T47D (cell line): ENCODE measurements at regions not wholly inside any gene's neighbourhood (a gene's known extent, or its start where the extent isn't known, plus 50 kb on each side); places are given as distances from the start of the nearest gene placed in this dataset.

ENCODE experiments used
- DNase-seq, 2 experiments: peaks; one replicate each; pipeline versions ENCODE4 v3.0.0 to v3.0.0-alpha.2; 2011 to 2012; ENCODE audit warnings: low read depth in 1 of 2, low spot score in 1 of 2
- JUND ChIP-seq: IDR thresholded peaks from 2 replicates; pipeline ENCODE4 v1.6.1; 2012; ENCODE audit warnings: low read depth
- in situ Hi-C: cut with HindIII; loops from 2 replicates; pipeline ENCODE4 v1.10.0; 2016; ENCODE audit warnings: low sequenced_read_pairs, low pct_unique_long_range_greater_than_20kb

DNA sequence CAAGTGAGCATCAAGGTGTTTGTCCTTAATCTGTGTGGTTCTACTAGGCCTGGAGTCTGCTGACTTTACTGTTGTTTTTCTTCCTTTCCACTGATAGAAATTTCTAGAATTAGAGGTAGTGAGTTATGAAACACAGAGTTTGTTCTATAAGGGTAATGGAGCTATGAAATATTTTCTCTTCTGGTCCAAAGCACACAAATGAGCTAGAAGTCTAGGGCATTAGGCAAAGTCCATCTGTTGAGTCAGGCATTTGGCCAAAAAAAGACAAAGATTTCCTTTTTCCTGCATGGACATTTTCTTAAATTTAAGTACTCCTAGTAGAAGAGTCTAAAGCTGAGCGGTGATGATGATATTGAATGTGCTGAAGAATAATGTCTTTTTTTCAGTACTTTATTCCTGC is 174.3 kb upstream of the STXBP5 start:
- no peak for TF ChIP-seq JUND
- no peak for DNase-seq
- in situ Hi-C loops: no loop called here

DNA sequence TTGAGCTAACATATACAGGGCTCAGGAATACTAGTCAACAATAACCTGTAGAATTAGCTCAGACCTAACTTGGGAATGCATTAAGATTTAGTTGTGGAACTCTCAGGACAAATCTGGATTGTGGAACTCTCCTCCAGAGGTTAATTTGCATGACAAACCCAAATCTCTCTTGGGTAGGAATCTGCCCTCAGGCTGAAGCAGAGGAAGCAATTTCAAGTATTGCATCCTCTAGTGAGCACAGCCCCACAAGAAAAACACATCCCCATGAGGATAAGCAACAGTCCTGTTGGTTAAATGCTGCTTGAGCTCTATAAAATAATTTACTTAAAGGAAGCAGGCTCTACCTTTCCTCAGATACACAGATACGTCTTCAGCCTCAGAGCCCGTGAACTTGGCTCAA is 170.9 kb upstream of the STXBP5 start:
- no peak for DNase-seq
- TF ChIP-seq JUND: no peak
- in situ Hi-C loops: no loop called here

DNA sequence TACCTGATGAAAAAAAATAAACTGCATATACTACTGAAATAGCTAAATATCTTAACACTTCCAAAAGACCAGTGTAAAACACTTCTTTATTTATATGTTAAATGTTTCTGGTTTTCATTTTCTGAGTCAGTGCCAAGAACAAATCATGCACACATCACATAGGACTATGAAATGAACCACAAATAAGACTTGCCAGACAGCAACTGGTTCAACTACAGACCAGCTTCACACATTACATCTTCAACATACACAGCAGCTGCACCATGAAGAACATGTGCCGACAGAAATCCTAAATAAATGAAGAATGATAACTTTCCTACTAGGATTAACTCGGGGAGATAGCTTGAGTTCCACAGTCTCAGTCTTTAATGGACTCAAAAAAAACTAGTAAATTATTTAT is 168.3 kb upstream of the STXBP5 start:
- TF ChIP-seq JUND: no peak
- in situ Hi-C loops: no loop called here
- DNase-seq: no peak

DNA sequence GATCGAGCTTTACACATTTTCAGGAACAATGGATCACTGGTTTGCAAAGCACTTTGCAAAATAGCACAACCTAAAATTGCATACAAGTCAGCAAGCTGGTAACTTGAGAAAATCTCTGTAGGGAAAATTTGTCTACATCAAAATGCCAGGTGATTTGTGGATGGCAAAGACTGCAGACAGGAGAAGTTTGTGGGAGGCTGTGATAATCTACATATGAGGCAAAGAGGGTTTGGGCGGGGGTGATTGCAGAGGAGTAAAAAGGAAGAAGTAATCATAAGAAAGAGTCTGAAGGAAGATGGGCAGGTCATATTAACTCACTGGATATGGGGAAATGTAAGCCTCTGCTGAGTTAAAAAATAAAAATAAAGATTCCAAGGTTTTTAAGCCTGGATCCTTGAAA is 166.3 kb upstream of the STXBP5 start:
- no peak for DNase-seq
- in situ Hi-C loops: no loop called here
- TF ChIP-seq JUND: no peak

DNA sequence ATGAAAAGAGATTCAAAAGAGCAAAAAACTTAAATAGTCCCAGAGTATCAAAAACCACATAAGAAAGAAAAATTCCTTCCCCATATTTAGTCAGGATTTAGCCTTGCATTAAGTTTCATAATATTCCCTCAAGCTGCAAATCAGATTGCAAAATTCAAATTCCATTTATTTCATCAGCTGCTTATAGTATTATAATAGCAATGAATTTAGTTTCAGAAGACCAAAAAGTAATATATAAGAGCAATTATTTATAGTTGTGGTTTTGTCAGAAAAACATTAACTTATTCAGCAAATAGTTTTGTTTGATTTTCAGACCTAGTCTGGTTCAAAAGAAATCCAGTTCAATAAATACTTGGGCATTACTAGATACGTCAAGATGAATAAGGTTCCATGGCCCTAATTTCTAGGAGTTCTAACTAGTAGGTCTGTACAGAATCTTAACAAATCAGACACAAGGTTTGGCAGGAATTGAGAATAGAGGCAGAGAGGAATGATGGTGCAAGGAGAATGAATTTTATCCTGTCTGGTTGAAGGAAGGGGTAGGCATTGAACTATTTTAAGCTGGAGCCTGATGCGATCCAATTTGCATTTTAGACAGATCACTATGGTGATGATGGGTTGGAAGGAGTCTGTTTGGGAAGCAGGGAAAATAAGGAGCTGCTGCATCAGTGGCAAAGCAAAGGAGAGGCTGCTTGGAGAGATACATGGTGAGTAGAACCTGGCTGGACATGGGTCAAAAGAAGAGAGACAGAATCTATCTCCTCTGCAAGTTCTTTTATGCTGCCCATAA is 163.9 kb upstream of the STXBP5 start:
- TF ChIP-seq JUND: no peak
- no peak for DNase-seq
- in situ Hi-C loops: no loop called here

DNA sequence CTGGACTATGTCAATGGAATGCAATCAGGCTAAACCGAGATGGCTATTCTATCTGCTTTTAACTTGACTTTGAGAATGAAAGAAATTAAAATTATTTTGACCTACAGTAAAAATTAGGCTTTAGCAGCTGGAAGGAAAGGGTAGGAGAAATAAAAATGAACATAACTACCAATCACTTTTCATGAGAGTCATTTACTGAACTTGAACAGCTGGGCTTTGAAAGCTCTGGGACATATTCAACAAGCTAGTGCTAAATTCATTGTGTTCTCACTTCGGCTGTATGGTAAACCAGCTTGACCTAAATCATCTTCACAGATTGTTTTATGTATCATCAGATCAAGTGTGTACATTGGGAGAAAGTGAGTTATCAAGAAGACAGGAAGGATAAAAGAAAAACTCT is 161.5 kb upstream of the STXBP5 start:
- no peak for DNase-seq
- no peak for TF ChIP-seq JUND
- in situ Hi-C loops: no loop called here

DNA sequence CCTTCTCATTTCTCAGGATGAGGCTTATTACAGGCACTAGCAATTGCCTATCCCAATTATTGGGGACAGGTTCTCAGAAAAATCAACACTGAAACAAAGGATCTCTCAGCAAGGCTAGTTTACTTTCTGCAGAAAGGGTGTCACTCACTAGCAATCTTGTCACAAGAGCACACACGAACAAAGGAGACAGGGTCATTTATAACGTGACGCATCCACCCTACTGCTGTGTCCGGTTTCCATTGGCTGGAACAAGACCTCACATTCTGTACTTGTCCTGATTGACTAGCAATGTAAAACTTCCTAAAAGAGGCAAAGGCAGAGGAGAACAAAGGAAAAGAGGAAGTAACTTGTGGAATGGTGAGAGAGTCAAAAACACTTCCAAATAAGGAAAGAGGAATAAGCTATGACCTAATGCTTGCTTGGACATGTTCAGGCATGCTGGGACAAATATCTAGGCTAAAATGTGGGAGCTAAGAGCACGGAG is 160.2 kb upstream of the STXBP5 start:
- in situ Hi-C loops: no loop called here
- no peak for TF ChIP-seq JUND
- DNase-seq: peak in 1 of 2 experiments; percentile 5

DNA sequence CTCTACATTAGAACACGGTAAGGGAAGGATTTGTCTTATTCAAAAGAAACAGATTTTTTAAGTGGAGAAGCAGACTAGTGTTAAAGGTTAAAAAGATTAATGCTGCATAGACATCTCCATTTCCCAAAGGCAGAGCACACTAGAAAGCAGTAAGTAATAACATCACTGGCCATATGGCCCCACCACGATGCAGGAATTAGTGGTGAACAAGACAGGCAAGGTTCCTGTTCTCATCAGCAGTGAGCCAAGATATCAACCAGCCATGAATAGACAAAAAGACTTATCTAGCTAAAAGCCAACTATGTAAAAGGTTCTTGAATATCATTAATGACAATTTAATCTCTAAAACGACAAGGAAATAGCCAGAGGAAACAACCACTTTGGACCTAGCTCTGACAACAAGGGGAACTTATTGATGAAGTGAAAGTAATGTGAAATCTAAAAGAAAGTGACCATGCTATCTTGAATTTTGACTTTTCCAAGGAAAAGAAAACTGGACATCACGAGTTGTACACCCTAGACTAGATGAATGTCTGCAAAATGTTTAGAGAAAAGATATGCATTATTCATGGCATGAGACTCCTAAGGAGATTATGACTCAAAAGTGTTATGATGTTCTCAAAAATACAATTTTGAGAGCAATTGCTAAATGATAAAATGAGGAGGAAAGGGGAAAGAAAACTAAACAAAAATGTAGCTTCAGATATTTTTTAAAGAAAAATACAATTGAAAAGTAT is 157.9 kb upstream of the STXBP5 start:
- in situ Hi-C loops: no loop called here
- no peak for DNase-seq
- no peak for TF ChIP-seq JUND

DNA sequence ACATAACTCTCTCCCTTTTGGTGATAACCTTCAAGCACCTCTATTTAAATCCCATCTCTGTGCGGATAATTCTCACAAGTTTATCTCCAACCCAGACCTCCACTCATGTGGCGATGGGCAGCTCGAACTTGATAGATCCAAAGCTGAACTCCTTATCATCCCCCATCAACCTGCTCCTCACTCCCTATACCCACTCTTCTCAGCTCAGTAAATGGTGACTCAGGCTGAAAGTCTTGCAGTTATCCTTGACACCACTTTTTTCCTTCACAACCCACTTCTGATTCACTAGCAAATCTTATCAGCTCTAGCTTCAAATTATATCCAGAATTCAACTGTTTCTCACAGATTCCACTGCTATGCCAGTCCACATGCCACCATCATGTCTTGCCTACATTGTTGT is 155.3 kb upstream of the STXBP5 start:
- TF ChIP-seq JUND: no peak
- in situ Hi-C loops: no loop called here
- no peak for DNase-seq

DNA sequence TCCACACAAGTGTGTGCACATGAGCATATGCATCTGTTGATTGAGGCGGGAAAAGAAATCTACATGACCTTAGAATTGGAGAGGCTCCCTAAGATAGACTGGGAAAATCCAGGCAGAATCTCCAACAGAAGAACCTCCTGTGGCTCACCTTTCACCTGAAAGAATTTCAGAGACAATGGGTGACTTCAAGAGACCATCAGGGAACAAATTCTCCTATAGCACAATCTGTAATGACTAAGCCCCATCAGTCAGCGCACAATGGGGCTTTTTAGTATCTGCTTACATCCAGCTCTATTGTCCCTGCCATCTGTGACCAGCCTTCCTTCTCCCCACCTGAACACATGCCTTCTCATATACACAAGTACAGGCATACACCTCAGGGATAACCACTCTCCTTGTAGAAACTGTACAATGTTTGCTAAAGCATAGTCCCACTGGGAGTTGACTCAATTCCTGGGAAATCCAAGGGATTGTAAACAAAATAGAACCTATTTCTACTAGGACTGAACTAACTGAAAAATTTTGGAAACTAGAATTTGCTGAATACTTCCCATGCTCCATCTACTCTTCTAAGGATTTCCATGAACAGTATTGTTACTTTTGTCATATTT is 150.8 kb upstream of the STXBP5 start:
- in situ Hi-C loops: no loop called here
- no peak for TF ChIP-seq JUND
- no peak for DNase-seq

DNA sequence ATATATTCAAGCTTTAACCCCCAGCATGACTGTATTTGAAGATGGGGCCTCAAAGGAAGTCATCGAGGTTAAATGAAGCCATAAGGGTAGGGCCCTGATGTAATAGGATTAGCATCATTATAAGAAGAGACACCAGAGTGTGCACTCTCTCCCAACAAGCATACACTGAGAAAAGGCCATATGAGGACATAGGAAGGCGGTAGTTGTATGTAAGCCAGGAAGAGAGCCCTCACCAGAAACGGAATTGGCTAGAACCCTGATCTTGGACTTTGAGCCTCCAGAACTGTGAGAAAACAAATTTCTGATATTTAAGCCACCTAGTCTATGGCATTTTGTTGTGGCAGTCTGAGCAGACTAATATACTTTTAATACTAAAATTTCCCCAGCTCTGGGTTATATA is 150.1 kb upstream of the STXBP5 start:
- in situ Hi-C loops: no loop called here
- DNase-seq: no peak
- TF ChIP-seq JUND: no peak

DNA sequence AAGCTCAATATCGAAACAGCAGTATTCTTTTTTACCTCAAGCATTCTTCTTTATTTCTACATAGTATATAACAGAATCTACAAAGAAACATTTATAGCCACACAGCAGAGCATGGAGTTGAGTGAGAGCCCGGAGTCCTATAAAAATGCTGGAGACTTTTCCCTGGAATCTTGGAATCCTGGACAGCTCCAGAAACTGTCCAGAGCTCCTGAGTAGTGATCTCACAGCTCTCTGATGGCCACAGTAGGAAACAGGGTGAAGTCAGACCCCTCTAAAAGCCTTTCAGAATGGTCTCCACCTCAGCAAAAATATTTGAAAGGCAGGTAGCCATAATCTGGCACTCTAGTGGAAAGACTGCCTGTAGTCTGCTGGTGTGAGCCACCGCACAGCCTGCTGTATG is 149.3 kb upstream of the STXBP5 start:
- in situ Hi-C loops: no loop called here
- DNase-seq: no peak
- no peak for TF ChIP-seq JUND

DNA sequence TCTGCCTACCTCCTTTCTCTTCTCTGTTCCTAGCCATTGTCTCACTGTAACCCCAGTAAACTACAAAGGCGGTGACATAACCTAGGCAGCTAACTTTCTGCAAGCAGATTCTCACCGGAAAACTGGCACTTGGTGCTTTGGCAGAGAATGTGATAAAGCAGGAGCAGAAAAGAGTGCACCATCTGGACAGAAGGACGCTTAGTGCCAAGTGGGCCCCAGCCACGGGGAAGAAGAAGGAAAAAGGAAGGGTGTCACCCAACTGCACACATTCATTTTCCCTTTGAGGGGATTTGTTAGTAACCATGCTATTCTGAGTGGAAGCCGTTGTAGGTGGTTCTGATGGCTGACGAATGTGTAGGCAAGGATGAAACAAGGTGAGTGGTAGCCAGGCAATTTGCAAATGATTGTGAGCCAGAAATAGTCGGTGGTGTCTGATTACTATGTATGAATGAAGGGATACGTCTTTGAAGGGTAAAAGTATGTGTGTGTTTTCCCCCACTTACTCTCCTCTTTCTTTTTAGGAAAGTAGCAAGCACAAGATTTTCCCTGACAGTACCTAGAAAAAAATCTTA is 148.3 kb upstream of the STXBP5 start:
- no peak for TF ChIP-seq JUND
- in situ Hi-C loops: no loop called here
- no peak for DNase-seq
